GM23248 (cell line): ENCODE measurements at regions not wholly inside any gene's neighbourhood (a gene's known extent, or its start where the extent isn't known, plus 50 kb on each side); places are given as distances from the start of the nearest gene placed in this dataset.

Experiments
- EZH2 ChIP-seq: fragments of 200-600 bp; sonication (generic); IDR thresholded peaks from 2 replicates; pipeline ENCODE4 v1.6.1; 2018; ENCODE audit warnings: antibody characterized with exemption, mild to moderate bottlenecking; ENCODE audit not compliant: insufficient read depth, poor library complexity, severe bottlenecking
- EZH2phosphoT487 ChIP-seq: fragments of 200-600 bp; sonication (generic); IDR thresholded peaks from 2 replicates; pipeline ENCODE4 v1.6.1; 2018; ENCODE audit warnings: antibody characterized with exemption, moderate library complexity, mild to moderate bottlenecking, low read depth; ENCODE audit not compliant: insufficient read depth

GRCh38 chr5:30117135-30117534 lies 1076.4 kb upstream of the CDH6 start:
- TF ChIP-seq EZH2, result no peak
- no peak for TF ChIP-seq EZH2phosphoT487
